Heart left ventricle (tissue), 16 donors: ENCODE measurements at regions not wholly inside any gene's neighbourhood (a gene's known extent, or its start where the extent isn't known, plus 50 kb on each side); places are given as distances from the start of the nearest gene placed in this dataset.

ENCODE experiments used
- ATAC-seq, 4 donors: fragments of 200-7000 bp; cut with Tn5 transposase; one replicate each; pipeline ENCODE4 v1.9.1; 2020 to 2022; ENCODE audit warnings: moderate library complexity in 4 of 4, mild to moderate bottlenecking in 3 of 4, moderate number of reproducible peaks in 1 of 4
- DNase-seq, 5 donors: peaks; one replicate each; pipeline ENCODE4 v3.0.0-alpha.2; 2020
- H3K27ac ChIP-seq, 12 donors: fragments of 200-600 bp; sonication (generic) in 4 of 12; one replicate each; pipeline versions ENCODE4 v1.5.0 to v1.8.0; 2016 to 2022; ENCODE audit warnings: mild to moderate bottlenecking in 2 of 12
- H3K27me3 ChIP-seq, 9 donors: fragments of 200-600 bp; sonication (generic) in 2 of 9; one replicate each; pipeline versions ENCODE4 v1.5.1 to v1.8.0; 2016 to 2022; ENCODE audit warnings: mild to moderate bottlenecking in 3 of 9
- H3K36me3 ChIP-seq, 9 donors: fragments of 200-600 bp; sonication (generic) in 2 of 9; one replicate each; pipeline versions ENCODE4 v1.5.0 to v1.8.0; 2018 to 2022; ENCODE audit warnings: mild to moderate bottlenecking in 2 of 9
- H3K4me1 ChIP-seq, 12 donors: fragments of 200-600 bp; sonication (generic) in 4 of 12; one replicate each; pipeline versions ENCODE4 v1.5.0 to v1.8.0; 2016 to 2022; ENCODE audit warnings: mild to moderate bottlenecking in 3 of 12
- H3K4me3 ChIP-seq, 12 donors: fragments of 200-600 bp; sonication (generic) in 4 of 12; one replicate each; pipeline versions ENCODE4 v1.5.0 to v1.8.0; 2017 to 2022; ENCODE audit warnings: mild to moderate bottlenecking in 9 of 12, moderate library complexity in 4 of 12
- H3K9me3 ChIP-seq, 12 donors: fragments of 200-600 bp; sonication (generic) in 4 of 12; one replicate each; pipeline versions ENCODE4 v1.5.0 to v1.8.0; 2016 to 2022; ENCODE audit warnings: mild to moderate bottlenecking in 1 of 12
- CTCF ChIP-seq, 12 donors: fragments of 200-600 bp; sonication (generic) in 4 of 12; IDR thresholded peaks; one replicate each; pipeline versions ENCODE4 v1.5.0 to v1.8.0; 2018 to 2022; ENCODE audit warnings: antibody characterized with exemption in 12 of 12, mild to moderate bottlenecking in 5 of 12
- POLR2A ChIP-seq, 2 donors: fragments of 450-650 bp; IDR thresholded peaks; one replicate each; pipeline ENCODE4 v1.6.1; 2017; ENCODE audit warnings: antibody characterized with exemption in 2 of 2, mild to moderate bottlenecking in 2 of 2, moderate library complexity in 2 of 2
- WGBS, 4 donors: extraction: QIAGEN DNeasy Blood & Tissue Kit in 2 of 4; methylation state at CpG; one replicate each; pipeline versions ENCODE4 v1.1.5 to v1.1.7; 2013 to 2018; 5-methylcytosine and 5-hydroxymethylcytosine counted together
- intact Hi-C, 10 donors: fragments of 100-400 bp; cut with DNase I; formaldehyde crosslinking; loops; one replicate each; pipeline versions ENCODE4 v1.11.1 to v1.14.2; 2022
- donor health status: ischemic (EF 13 %, LVEDD 7.1; RV severe dilation, severe dysfunction).
- donor health status: healthy with polysubstance abuse.
- donor health status: DM: no; HTN: yes; CAD: no.
- donor health status: DM: no; HTN: no; CAD: no.
- donor health status: ischemic (EF 25% LVEDD 6.9; RV normal size, moderate dysfunction).
- donor health status: ischemic (EF 25% LVEDD 5.7; RV mildly dilated, moderate dysfunction).
- donor health status: healthy.
- donor health status: DM: yes; HTN: yes; CAD: no.
- donor health status: ischemic (EF 35%, LVEDD 5.7; RV mildly dilated, moderate dysfunction).
- donor health status: nonischemic (EF 11% LVEDD 7.7; RV severe dilation, severe dysfunction).
- donor health status: DM: yes; HTN: yes; CAD: no.
- donor health status: PGD.
- donor health status: ischemic (EF 29% LVEDD 5.4; RV normal size, mild dysfunction).
- donor health status: nonischemic (EF 23%, LVEDD 6.1; RV moderate dilation, normal function).

GRCh38 chr2:147610496-147611040 lies 234.3 kb upstream of the ACVR2A start:
- DNase-seq: no peak
- TF ChIP-seq POLR2A (IDR thresholded peaks at IDR 0.05): no peak
- TF ChIP-seq CTCF (IDR thresholded peaks at IDR 0.05): no peak
- WGBS, 4 donors: 44 to 86% (median 70%) methylated on average over 2 of the region's 2 CpGs
- no peak overlapping the region for H3K4me3 ChIP-seq
- no peaks in the 10 kb centered on the region for H3K4me1 ChIP-seq
- H3K9me3 ChIP-seq: no peaks in the 10 kb centered on the region
- no peak overlapping the region for H3K27ac ChIP-seq
- no peaks in the 10 kb centered on the region for H3K36me3 ChIP-seq
- ATAC-seq: no peak
- intact Hi-C loops: no loop called here
- H3K27me3 ChIP-seq: no peaks in the 10 kb centered on the region

DNA sequence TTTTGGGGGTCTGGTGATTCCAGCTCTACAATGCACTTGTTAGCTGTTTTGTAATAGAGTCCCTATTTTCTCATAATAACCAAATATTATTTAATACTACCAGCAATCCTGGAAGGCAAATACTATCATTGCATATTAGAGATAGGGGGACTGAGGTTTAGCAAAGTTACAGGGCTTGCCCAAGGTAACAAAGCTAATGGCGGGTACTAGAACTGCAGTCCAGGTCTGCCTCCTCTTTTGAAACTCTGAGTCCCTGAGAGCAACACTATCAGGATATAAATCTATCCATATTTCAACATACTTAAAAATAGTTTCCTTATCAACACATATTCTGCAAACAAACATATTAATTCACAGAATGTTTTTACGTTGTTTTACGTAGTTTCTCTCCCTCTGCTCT lies 235.5 kb upstream of the ACVR2A start:
- intact Hi-C loops: no loop called here
- no peak for ATAC-seq
- 88 to 96% (median 92%) methylated on average over 3 of the region's 3 CpGs for WGBS, 4 donors

GRCh38 chr2:147607379-147607778 lies 237.4 kb upstream of the ACVR2A start:
- WGBS, 4 donors: 93 to 98% (median 97%) methylated on average over 3 of the region's 3 CpGs
- Histone ChIP-seq H3K27me3 (no peaks in the 10 kb centered on the region), H3K9me3 (no peaks in the 10 kb centered on the region), H3K4me1 (no peaks in the 10 kb centered on the region), H3K36me3 (no peaks in the 10 kb centered on the region), H3K4me3 (no peak overlapping the region), H3K27ac (no peak overlapping the region)
- TF ChIP-seq CTCF (IDR thresholded peaks at IDR 0.05) (no peak), POLR2A (IDR thresholded peaks at IDR 0.05) (no peak)
- ATAC-seq (no peak), DNase-seq (no peak)
- intact Hi-C loops: no loop called here

More for the DNA sequence above, 235.5 kb upstream of the ACVR2A start:
- no peak overlapping the region for H3K27ac ChIP-seq
- no peaks in the 10 kb centered on the region for H3K9me3 ChIP-seq
- no peak overlapping the region for H3K4me3 ChIP-seq
- no peaks in the 10 kb centered on the region for H3K27me3 ChIP-seq
- H3K36me3 ChIP-seq: no peaks in the 10 kb centered on the region
- no peaks in the 10 kb centered on the region for H3K4me1 ChIP-seq
- TF ChIP-seq CTCF (IDR thresholded peaks at IDR 0.05): no peak
- no peak for TF ChIP-seq POLR2A (IDR thresholded peaks at IDR 0.05)
- DNase-seq: no peak

DNA sequence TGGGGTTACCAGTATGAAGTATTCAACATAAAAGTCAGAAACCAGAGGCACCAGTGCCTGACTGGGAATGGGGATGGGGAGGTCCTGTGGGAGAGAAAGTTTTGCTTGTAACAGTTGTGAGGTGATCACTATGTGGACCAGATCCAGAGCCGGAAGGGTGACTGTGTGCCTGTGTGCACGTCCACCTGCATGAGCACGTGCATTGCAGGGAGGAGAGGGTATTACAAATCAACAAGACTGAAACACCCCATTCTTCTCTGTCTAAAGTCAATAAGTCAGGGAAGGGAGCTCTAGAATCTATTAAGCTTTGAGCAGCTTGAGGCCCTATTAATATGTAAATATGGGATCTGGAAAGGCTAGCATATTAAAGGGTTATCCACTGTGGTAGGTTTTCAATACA lies 241.0 kb upstream of the ACVR2A start:
- no peak overlapping the region for H3K4me3 ChIP-seq
- H3K9me3 ChIP-seq: peaks cover 0 to 4% (median 0%) of the 10 kb centered on the region in 12 donors
- H3K4me1 ChIP-seq: no peaks in the 10 kb centered on the region
- no peaks in the 10 kb centered on the region for H3K36me3 ChIP-seq
- no peaks in the 10 kb centered on the region for H3K27me3 ChIP-seq
- ATAC-seq (no peak), DNase-seq (no peak)
- intact Hi-C loops: no loop called here
- 54 to 70% (median 64%) methylated on average over 3 of the region's 3 CpGs for WGBS, 4 donors
- no peak overlapping the region for H3K27ac ChIP-seq
- TF ChIP-seq POLR2A (IDR thresholded peaks at IDR 0.05) (no peak), CTCF (IDR thresholded peaks at IDR 0.05) (no peak)
